Astrocyte (in vitro differentiated cells and primary cell): ENCODE measurements at regions not wholly inside any gene's neighbourhood (a gene's known extent, or its start where the extent isn't known, plus 50 kb on each side); places are given as distances from the start of the nearest gene placed in this dataset.

ENCODE experiments used
- DNase-seq: peaks from one replicate; pipeline ENCODE4 v3.0.0-alpha.2; 2010; ENCODE audit warnings: low read depth
- FAIRE-seq: peaks from 2 replicates; lab custom pipeline; 2011; peaks lifted over from hg19 to GRCh38; lab: Jason Lieb, UNC
- H2AFZ ChIP-seq: 2 replicates; pipeline ENCODE4 v1.6.0; 2012; ENCODE audit warnings: low read depth, low read length, inconsistent platforms
- H3K27ac ChIP-seq: 2 replicates; pipeline ENCODE4 v1.5.1; 2011; ENCODE audit warnings: low read depth, low read length, inconsistent platforms
- H3K27me3 ChIP-seq: 2 replicates; pipeline ENCODE4 v1.6.0; 2011; ENCODE audit warnings: low read length, inconsistent platforms; ENCODE audit not compliant: insufficient read depth
- H3K36me3 ChIP-seq: 2 replicates; pipeline ENCODE4 v1.5.1; 2011; ENCODE audit warnings: low read length, inconsistent platforms; ENCODE audit not compliant: insufficient read depth
- H3K4me1 ChIP-seq: 2 replicates; pipeline ENCODE4 v1.5.1; 2011; ENCODE audit warnings: low read length, inconsistent platforms; ENCODE audit not compliant: insufficient read depth
- H3K4me2 ChIP-seq: 2 replicates; pipeline ENCODE4 v1.6.0; 2012; ENCODE audit warnings: low read length, inconsistent platforms
- H3K4me3 ChIP-seq: 2 replicates; pipeline ENCODE4 v1.5.1; 2011; ENCODE audit warnings: low read depth, mild to moderate bottlenecking, low read length, inconsistent platforms; ENCODE audit not compliant: insufficient read depth
- H3K79me2 ChIP-seq: 2 replicates; pipeline ENCODE4 v1.6.0; 2012; ENCODE audit warnings: mild to moderate bottlenecking, low read length, inconsistent platforms; ENCODE audit not compliant: insufficient read depth
- H3K9ac ChIP-seq: 2 replicates; pipeline ENCODE4 v1.6.0; 2012; ENCODE audit warnings: mild to moderate bottlenecking, low read length, inconsistent platforms
- H3K9me3 ChIP-seq: 2 replicates; pipeline ENCODE4 v1.5.1; 2012; ENCODE audit warnings: low read depth, mild to moderate bottlenecking, low read length, inconsistent platforms; ENCODE audit not compliant: insufficient read depth
- H4K20me1 ChIP-seq: 2 replicates; pipeline ENCODE4 v1.6.0; 2012; ENCODE audit warnings: low read length, inconsistent platforms; ENCODE audit not compliant: insufficient read depth
- H3K27ac Mint-ChIP-seq: one replicate; pipeline ENCODE4 v1.8.0; 2021; ENCODE audit warnings: mild to moderate bottlenecking, mixed read lengths; ENCODE audit not compliant: unreplicated experiment
- H3K27me3 Mint-ChIP-seq: one replicate; pipeline ENCODE4 v1.8.0; 2021; ENCODE audit warnings: low read depth, mixed read lengths; ENCODE audit not compliant: unreplicated experiment
- H3K36me3 Mint-ChIP-seq: one replicate; pipeline ENCODE4 v1.8.0; 2021; ENCODE audit warnings: low read depth, mixed read lengths; ENCODE audit not compliant: unreplicated experiment
- H3K4me1 Mint-ChIP-seq: one replicate; pipeline ENCODE4 v1.8.0; 2021; ENCODE audit warnings: low read depth, mixed read lengths; ENCODE audit not compliant: unreplicated experiment
- H3K4me3 Mint-ChIP-seq: one replicate; pipeline ENCODE4 v1.8.0; 2021; ENCODE audit warnings: mild to moderate bottlenecking, moderate library complexity, mixed read lengths; ENCODE audit not compliant: unreplicated experiment
- H3K9me3 Mint-ChIP-seq: one replicate; pipeline ENCODE4 v1.8.0; 2021; ENCODE audit warnings: mild to moderate bottlenecking, mixed read lengths; ENCODE audit not compliant: unreplicated experiment
- CTCF ChIP-seq: IDR thresholded peaks from 2 replicates; pipeline ENCODE4 v1.5.1; 2011; ENCODE audit warnings: low read depth, mild to moderate bottlenecking, inconsistent platforms, low read length, moderate library complexity; ENCODE audit not compliant: insufficient read depth
- EZH2 ChIP-seq: IDR thresholded peaks from 2 replicates; pipeline ENCODE4 v1.6.1; 2012; ENCODE audit warnings: mild to moderate bottlenecking, low read length, inconsistent platforms; ENCODE audit not compliant: insufficient read depth

- no peaks in the 10 kb centered on the region for H3K4me1 ChIP-seq
- Mint-ChIP-seq H3K4me1 (no peaks in the 10 kb centered on the region), H3K36me3 (no peaks in the 10 kb centered on the region), H3K27me3 (no peaks in the 10 kb centered on the region), H3K9me3 (no peaks in the 10 kb centered on the region), H3K27ac (no peak overlapping the region), H3K4me3 (no peak overlapping the region)
- FAIRE-seq (no peak), DNase-seq (peak; percentile 9)
- no peak overlapping the region for H3K9ac ChIP-seq
- H3K27me3 ChIP-seq: no peaks in the 10 kb centered on the region
- TF ChIP-seq EZH2 (no peak), CTCF (no peak)
- no peak overlapping the region for H3K4me3 ChIP-seq
- H2AFZ ChIP-seq: no peak overlapping the region
- H4K20me1 ChIP-seq: no peaks in the 10 kb centered on the region
- no peak overlapping the region for H3K27ac ChIP-seq
- no peaks in the 10 kb centered on the region for H3K79me2 ChIP-seq
- H3K9me3 ChIP-seq: no peaks in the 10 kb centered on the region
- no peaks in the 10 kb centered on the region for H3K36me3 ChIP-seq
- H3K4me2 ChIP-seq: no peak overlapping the region
These were observed 1271.7 kb upstream of the GBE1 start for GRCh38 chr3:83033133-83033532.

DNA sequence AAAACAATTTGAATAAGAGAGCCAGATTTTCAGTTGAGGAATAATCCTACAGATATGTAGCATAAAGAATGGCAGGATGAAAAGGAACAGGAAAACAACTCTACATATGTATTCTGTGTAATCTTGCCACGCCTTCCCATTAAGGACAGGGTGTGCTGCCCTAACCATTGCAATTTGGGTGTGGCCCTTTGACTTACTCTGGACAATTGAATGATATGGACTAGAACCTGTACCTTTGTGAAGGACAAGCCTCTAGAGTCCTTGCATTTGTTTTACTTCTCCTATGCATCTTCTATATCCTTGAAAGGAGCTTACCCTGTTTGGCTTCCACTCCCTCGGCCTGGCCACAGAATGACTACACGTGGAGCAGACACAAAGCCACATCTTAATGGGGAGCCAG lies 1261.6 kb upstream of the GBE1 start:
- Histone ChIP-seq H3K9me3 (no peaks in the 10 kb centered on the region), H2AFZ (no peak overlapping the region), H4K20me1 (no peaks in the 10 kb centered on the region), H3K4me2 (no peak overlapping the region), H3K27ac (no peak overlapping the region), H3K79me2 (no peaks in the 10 kb centered on the region), H3K4me1 (no peaks in the 10 kb centered on the region), H3K9ac (no peak overlapping the region), H3K4me3 (no peak overlapping the region), H3K36me3 (no peaks in the 10 kb centered on the region), H3K27me3 (no peaks in the 10 kb centered on the region)
- Mint-ChIP-seq H3K27me3 (no peaks in the 10 kb centered on the region), H3K36me3 (no peaks in the 10 kb centered on the region), H3K4me1 (no peaks in the 10 kb centered on the region), H3K27ac (no peak overlapping the region), H3K4me3 (no peak overlapping the region), H3K9me3 (peaks cover 2% of the 10 kb centered on the region)
- TF ChIP-seq CTCF (no peak), EZH2 (no peak)
- FAIRE-seq (no peak), DNase-seq (no peak)

- Histone ChIP-seq H3K4me2 (no peak overlapping the region), H3K9me3 (no peaks in the 10 kb centered on the region), H3K36me3 (no peaks in the 10 kb centered on the region), H3K27me3 (no peaks in the 10 kb centered on the region), H2AFZ (no peak overlapping the region), H4K20me1 (no peaks in the 10 kb centered on the region), H3K79me2 (no peaks in the 10 kb centered on the region), H3K27ac (no peak overlapping the region), H3K4me1 (no peaks in the 10 kb centered on the region), H3K9ac (no peak overlapping the region), H3K4me3 (no peak overlapping the region)
- no peak for TF ChIP-seq EZH2
- no peak for TF ChIP-seq CTCF
- no peaks in the 10 kb centered on the region for H3K4me1 Mint-ChIP-seq
- no peak for FAIRE-seq
- no peak overlapping the region for H3K27ac Mint-ChIP-seq
- H3K27me3 Mint-ChIP-seq: no peaks in the 10 kb centered on the region
- H3K4me3 Mint-ChIP-seq: no peak overlapping the region
- no peaks in the 10 kb centered on the region for H3K9me3 Mint-ChIP-seq
- no peaks in the 10 kb centered on the region for H3K36me3 Mint-ChIP-seq
- peak; percentile 10 for DNase-seq
These were observed 1250.0 kb upstream of the GBE1 start for GRCh38 chr3:83011481-83011880.
